OCI-LY7 (cell line): ENCODE measurements at regions not wholly inside any gene's neighbourhood (a gene's known extent, or its start where the extent isn't known, plus 50 kb on each side); places are given as distances from the start of the nearest gene placed in this dataset.

Experiments
- EZH2phosphoT487 ChIP-seq: fragments of 200-600 bp; sonication (generic); IDR thresholded peaks from 2 replicates; pipeline ENCODE4 v1.6.1; 2018; ENCODE audit warnings: low read depth, borderline replicate concordance, mild to moderate bottlenecking, mixed run types, antibody characterized with exemption, low read length, moderate library complexity, mixed read lengths
- TF ChIP-seq, protein P1 (sequence below): fragments of 200-600 bp; sonication (generic); conservative IDR thresholded peaks from 2 replicates; pipeline ENCODE4 v1.5.1; 2014; ENCODE audit warnings: mild to moderate bottlenecking, antibody characterized with exemption, low read length, moderate library complexity, mixed read lengths

- TF ChIP-seq, protein P1, sequence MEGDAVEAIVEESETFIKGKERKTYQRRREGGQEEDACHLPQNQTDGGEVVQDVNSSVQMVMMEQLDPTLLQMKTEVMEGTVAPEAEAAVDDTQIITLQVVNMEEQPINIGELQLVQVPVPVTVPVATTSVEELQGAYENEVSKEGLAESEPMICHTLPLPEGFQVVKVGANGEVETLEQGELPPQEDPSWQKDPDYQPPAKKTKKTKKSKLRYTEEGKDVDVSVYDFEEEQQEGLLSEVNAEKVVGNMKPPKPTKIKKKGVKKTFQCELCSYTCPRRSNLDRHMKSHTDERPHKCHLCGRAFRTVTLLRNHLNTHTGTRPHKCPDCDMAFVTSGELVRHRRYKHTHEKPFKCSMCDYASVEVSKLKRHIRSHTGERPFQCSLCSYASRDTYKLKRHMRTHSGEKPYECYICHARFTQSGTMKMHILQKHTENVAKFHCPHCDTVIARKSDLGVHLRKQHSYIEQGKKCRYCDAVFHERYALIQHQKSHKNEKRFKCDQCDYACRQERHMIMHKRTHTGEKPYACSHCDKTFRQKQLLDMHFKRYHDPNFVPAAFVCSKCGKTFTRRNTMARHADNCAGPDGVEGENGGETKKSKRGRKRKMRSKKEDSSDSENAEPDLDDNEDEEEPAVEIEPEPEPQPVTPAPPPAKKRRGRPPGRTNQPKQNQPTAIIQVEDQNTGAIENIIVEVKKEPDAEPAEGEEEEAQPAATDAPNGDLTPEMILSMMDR: no peak
- no peak for TF ChIP-seq EZH2phosphoT487
Observed at GRCh38 chr1:184189361-184189760, 137.8 kb downstream of the TSEN15 start.
